Ishikawa (cell line): ENCODE measurements at regions not wholly inside any gene's neighbourhood (a gene's known extent, or its start where the extent isn't known, plus 50 kb on each side); places are given as distances from the start of the nearest gene placed in this dataset.

Source experiments
- EP300 ChIP-seq: IDR thresholded peaks from 2 replicates; pipeline ENCODE4 v1.6.1; 2012; ENCODE audit warnings: borderline replicate concordance
- TAF1 ChIP-seq: IDR thresholded peaks from 2 replicates; pipeline ENCODE4 v1.6.1; 2012; ENCODE audit warnings: low read depth, mild to moderate bottlenecking
- ZBTB7A ChIP-seq: IDR thresholded peaks from 2 replicates; pipeline ENCODE4 v1.6.1; 2012; ENCODE audit warnings: low read depth
- TF ChIP-seq, protein P1 (sequence below): IDR thresholded peaks from 2 replicates; pipeline ENCODE4 v1.6.1; 2012; ENCODE audit warnings: low read depth, mild to moderate bottlenecking
- TF ChIP-seq, protein P2 (sequence below): IDR thresholded peaks from 2 replicates; pipeline ENCODE4 v1.6.1; 2012

- TF ChIP-seq, protein P1, sequence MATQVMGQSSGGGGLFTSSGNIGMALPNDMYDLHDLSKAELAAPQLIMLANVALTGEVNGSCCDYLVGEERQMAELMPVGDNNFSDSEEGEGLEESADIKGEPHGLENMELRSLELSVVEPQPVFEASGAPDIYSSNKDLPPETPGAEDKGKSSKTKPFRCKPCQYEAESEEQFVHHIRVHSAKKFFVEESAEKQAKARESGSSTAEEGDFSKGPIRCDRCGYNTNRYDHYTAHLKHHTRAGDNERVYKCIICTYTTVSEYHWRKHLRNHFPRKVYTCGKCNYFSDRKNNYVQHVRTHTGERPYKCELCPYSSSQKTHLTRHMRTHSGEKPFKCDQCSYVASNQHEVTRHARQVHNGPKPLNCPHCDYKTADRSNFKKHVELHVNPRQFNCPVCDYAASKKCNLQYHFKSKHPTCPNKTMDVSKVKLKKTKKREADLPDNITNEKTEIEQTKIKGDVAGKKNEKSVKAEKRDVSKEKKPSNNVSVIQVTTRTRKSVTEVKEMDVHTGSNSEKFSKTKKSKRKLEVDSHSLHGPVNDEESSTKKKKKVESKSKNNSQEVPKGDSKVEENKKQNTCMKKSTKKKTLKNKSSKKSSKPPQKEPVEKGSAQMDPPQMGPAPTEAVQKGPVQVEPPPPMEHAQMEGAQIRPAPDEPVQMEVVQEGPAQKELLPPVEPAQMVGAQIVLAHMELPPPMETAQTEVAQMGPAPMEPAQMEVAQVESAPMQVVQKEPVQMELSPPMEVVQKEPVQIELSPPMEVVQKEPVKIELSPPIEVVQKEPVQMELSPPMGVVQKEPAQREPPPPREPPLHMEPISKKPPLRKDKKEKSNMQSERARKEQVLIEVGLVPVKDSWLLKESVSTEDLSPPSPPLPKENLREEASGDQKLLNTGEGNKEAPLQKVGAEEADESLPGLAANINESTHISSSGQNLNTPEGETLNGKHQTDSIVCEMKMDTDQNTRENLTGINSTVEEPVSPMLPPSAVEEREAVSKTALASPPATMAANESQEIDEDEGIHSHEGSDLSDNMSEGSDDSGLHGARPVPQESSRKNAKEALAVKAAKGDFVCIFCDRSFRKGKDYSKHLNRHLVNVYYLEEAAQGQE = no peak
- TF ChIP-seq EP300 (no peak), TAF1 (no peak), ZBTB7A (no peak)
- TF ChIP-seq, protein P2, sequence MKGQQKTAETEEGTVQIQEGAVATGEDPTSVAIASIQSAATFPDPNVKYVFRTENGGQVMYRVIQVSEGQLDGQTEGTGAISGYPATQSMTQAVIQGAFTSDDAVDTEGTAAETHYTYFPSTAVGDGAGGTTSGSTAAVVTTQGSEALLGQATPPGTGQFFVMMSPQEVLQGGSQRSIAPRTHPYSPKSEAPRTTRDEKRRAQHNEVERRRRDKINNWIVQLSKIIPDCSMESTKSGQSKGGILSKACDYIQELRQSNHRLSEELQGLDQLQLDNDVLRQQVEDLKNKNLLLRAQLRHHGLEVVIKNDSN = no peak
These were observed 74.4 kb upstream of the TMEM132E start for GRCh38 chr17:34504814-34505484.
